Loucy (cell line): ENCODE measurements at regions not wholly inside any gene's neighbourhood (a gene's known extent, or its start where the extent isn't known, plus 50 kb on each side); places are given as distances from the start of the nearest gene placed in this dataset.

Source experiments
- CTCF ChIP-seq: fragments of 200-600 bp; sonication (generic); conservative IDR thresholded peaks from 2 replicates; pipeline ENCODE4 v1.5.1; 2014; ENCODE audit warnings: mild to moderate bottlenecking, antibody characterized with exemption, low read length
- EZH2phosphoT487 ChIP-seq: fragments of 200-600 bp; IDR thresholded peaks from 2 replicates; pipeline ENCODE4 v1.6.1; 2018; ENCODE audit warnings: antibody characterized with exemption, mild to moderate bottlenecking, moderate library complexity, borderline replicate concordance

DNA sequence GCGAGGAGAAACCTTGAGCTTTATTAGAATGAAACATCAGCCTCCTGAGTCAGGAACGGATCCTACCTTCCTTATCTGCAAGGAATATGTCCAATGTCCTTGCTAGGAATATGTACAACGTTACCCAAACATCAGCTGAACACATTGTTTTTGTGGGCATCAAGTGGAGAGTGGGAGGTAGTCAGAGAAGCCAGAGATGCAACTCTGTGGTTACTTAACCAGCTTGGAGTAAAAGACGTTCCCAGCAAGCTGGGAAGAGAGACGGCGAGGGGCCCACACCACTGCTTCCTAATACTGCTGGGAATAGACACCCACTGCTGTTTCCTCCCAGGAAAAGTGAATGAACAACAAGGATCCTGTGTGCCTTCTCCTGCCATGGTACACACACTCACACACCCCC lies 64.3 kb downstream of the PABIR2 start:
- no peak for TF ChIP-seq CTCF
- TF ChIP-seq EZH2phosphoT487 = no peak
